SKM-1 (cell line): ENCODE measurements at regions not wholly inside any gene's neighbourhood (a gene's known extent, or its start where the extent isn't known, plus 50 kb on each side); places are given as distances from the start of the nearest gene placed in this dataset.
"Not testable (repeated sequence)": the region's sequence is repeated elsewhere in the genome, so short reads cannot be mapped to it uniquely, and the experiment has no call there.

Experiments
- DNase-seq: peaks from one replicate; lab custom pipeline; 2025; ENCODE audit not compliant: unreplicated experiment; lab: John Stamatoyannopoulos, UW

- DNase-seq = no peak
Measured at GRCh38 chr6:144429753-144430152, 144.6 kb downstream of the UTRN start.

- not testable (repeated sequence) for DNase-seq
Measured at GRCh38 chr6:144433446-144433845, 148.3 kb downstream of the UTRN start.

- DNase-seq = no peak
Measured at GRCh38 chr6:144434308-144434990, 149.3 kb downstream of the UTRN start.

GRCh38 chr6:144435602-144436426 is 150.7 kb downstream of the UTRN start:
- DNase-seq = no peak

GRCh38 chr6:144437105-144437504 is 152.0 kb downstream of the UTRN start:
- DNase-seq = no peak

- DNase-seq = no peak
Measured at GRCh38 chr6:144438103-144438502, 153.0 kb downstream of the UTRN start.

- no peak for DNase-seq
Measured at GRCh38 chr6:144439016-144439415, 153.9 kb downstream of the UTRN start.

- not testable (repeated sequence) for DNase-seq
Measured at GRCh38 chr6:144441801-144442200, 156.7 kb downstream of the UTRN start.

GRCh38 chr6:144443157-144443556 is 158.0 kb downstream of the UTRN start:
- DNase-seq = no peak

GRCh38 chr6:144447472-144447871 is 162.3 kb downstream of the UTRN start:
- DNase-seq = no peak

- no peak for DNase-seq
Measured at GRCh38 chr6:144449218-144449617, 164.1 kb downstream of the UTRN start.

- DNase-seq = no peak
Measured at GRCh38 chr6:144449911-144450597, 164.9 kb downstream of the UTRN start.

GRCh38 chr6:144460327-144461095 is 175.4 kb downstream of the UTRN start:
- DNase-seq = no peak

- no peak for DNase-seq
Measured at GRCh38 chr6:144462058-144462457, 176.9 kb downstream of the UTRN start.

- no peak for DNase-seq
Measured at GRCh38 chr6:144466716-144467115, 181.6 kb downstream of the UTRN start.

GRCh38 chr6:144467172-144467762 is 182.1 kb downstream of the UTRN start:
- no peak for DNase-seq

- no peak for DNase-seq
Measured at GRCh38 chr6:144467921-144468320, 182.8 kb downstream of the UTRN start.

- no peak for DNase-seq
Measured at GRCh38 chr6:144468709-144469108, 183.6 kb downstream of the UTRN start.

- DNase-seq = no peak
Measured at GRCh38 chr6:144469144-144469575, 184.0 kb downstream of the UTRN start.

- DNase-seq = not testable (repeated sequence)
Measured at GRCh38 chr6:144470201-144470600, 185.1 kb downstream of the UTRN start.

GRCh38 chr6:144471986-144472385 is 186.9 kb downstream of the UTRN start:
- DNase-seq = no peak
